Neutrophil (primary cell): ENCODE measurements at regions not wholly inside any gene's neighbourhood (a gene's known extent, or its start where the extent isn't known, plus 50 kb on each side); places are given as distances from the start of the nearest gene placed in this dataset.

Source experiments
- H3K27ac ChIP-seq: fragments of 200-600 bp; sonication (generic); 2 replicates; pipeline ENCODE4 v1.5.1; 2016; ENCODE audit warnings: mild to moderate bottlenecking, moderate library complexity
- H3K27me3 ChIP-seq: fragments of 200-600 bp; sonication (generic); 2 replicates; pipeline ENCODE4 v1.6.0; 2016; ENCODE audit warnings: mild to moderate bottlenecking
- H3K36me3 ChIP-seq: fragments of 200-600 bp; sonication (generic); 2 replicates; pipeline ENCODE4 v1.5.1; 2017
- H3K4me1 ChIP-seq, 2 experiments: fragments of 200-600 bp in 1 of 2; sonication (generic) in 1 of 2; 1 replicate in 1 of 2; 2 replicates in 1 of 2; pipeline versions ENCODE4 v1.5.1 to v1.6.1; 2013 to 2016; ENCODE audit warnings: low read depth in 1 of 2, low read length in 1 of 2, mild to moderate bottlenecking in 1 of 2, moderate library complexity in 1 of 2; ENCODE audit not compliant: control insufficient read depth in 1 of 2, insufficient read depth in 1 of 2
- H3K4me3 ChIP-seq, 2 experiments: fragments of 200-600 bp in 1 of 2; sonication (generic) in 1 of 2; 1 replicate in 1 of 2; 2 replicates in 1 of 2; pipeline ENCODE4 v1.5.1; 2013 to 2016; ENCODE audit warnings: low read depth in 1 of 2, low read length in 1 of 2, mild to moderate bottlenecking in 1 of 2, moderate library complexity in 1 of 2
- H3K9me3 ChIP-seq: fragments of 200-600 bp; sonication (generic); 2 replicates; pipeline ENCODE4 v1.5.1; 2016
- CTCF ChIP-seq: fragments of 200-600 bp; sonication (generic); IDR thresholded peaks from 2 replicates; pipeline ENCODE4 v1.5.1; 2016; ENCODE audit warnings: antibody characterized with exemption

GRCh38 chr10:8369666-8370065 is 315.2 kb downstream of the GATA3 start:
- Histone ChIP-seq H3K36me3 (no peaks in the 10 kb centered on the region), H3K27me3 (no peaks in the 10 kb centered on the region), H3K4me1 (no peaks in the 10 kb centered on the region), H3K4me3 (no peak overlapping the region), H3K9me3 (no peaks in the 10 kb centered on the region), H3K27ac (no peak overlapping the region)
- TF ChIP-seq CTCF = no peak

- no peaks in the 10 kb centered on the region for H3K27me3 ChIP-seq
- H3K4me3 ChIP-seq = no peak overlapping the region
- no peaks in the 10 kb centered on the region for H3K36me3 ChIP-seq
- no peak overlapping the region for H3K27ac ChIP-seq
- TF ChIP-seq CTCF = no peak
- H3K9me3 ChIP-seq = no peaks in the 10 kb centered on the region
- no peaks in the 10 kb centered on the region for H3K4me1 ChIP-seq
These were observed 319.8 kb downstream of the GATA3 start for GRCh38 chr10:8374334-8374733.

- Histone ChIP-seq H3K36me3 (no peaks in the 10 kb centered on the region), H3K9me3 (no peaks in the 10 kb centered on the region), H3K4me1 (no peaks in the 10 kb centered on the region), H3K4me3 (no peak overlapping the region), H3K27ac (no peak overlapping the region), H3K27me3 (no peaks in the 10 kb centered on the region)
- no peak for TF ChIP-seq CTCF
These were observed 320.6 kb downstream of the GATA3 start for GRCh38 chr10:8375137-8375536.

- no peak for TF ChIP-seq CTCF
- no peaks in the 10 kb centered on the region for H3K9me3 ChIP-seq
- H3K4me3 ChIP-seq = no peak overlapping the region
These were observed 323.9 kb downstream of the GATA3 start for GRCh38 chr10:8378198-8378983.

GRCh38 chr10:8379906-8380832 is 325.7 kb downstream of the GATA3 start:
- Histone ChIP-seq H3K27me3 (no peaks in the 10 kb centered on the region), H3K36me3 (no peaks in the 10 kb centered on the region), H3K9me3 (no peaks in the 10 kb centered on the region), H3K4me3 (no peak overlapping the region), H3K27ac (no peak overlapping the region), H3K4me1 (no peaks in the 10 kb centered on the region)
- no peak for TF ChIP-seq CTCF

More at GRCh38 chr10:8378198-8378983, 323.9 kb downstream of the GATA3 start:
- Histone ChIP-seq H3K4me1 (no peaks in the 10 kb centered on the region), H3K27me3 (no peaks in the 10 kb centered on the region), H3K27ac (no peak overlapping the region), H3K36me3 (no peaks in the 10 kb centered on the region)
